Nephron progenitor cell (in vitro differentiated cells): ENCODE measurements at regions not wholly inside any gene's neighbourhood (a gene's known extent, or its start where the extent isn't known, plus 50 kb on each side); places are given as distances from the start of the nearest gene placed in this dataset.

Experiments
- DNase-seq: peaks from one replicate; pipeline ENCODE4 v3.0.0; 2021
- H3K27ac Mint-ChIP-seq: 2 replicates; pipeline ENCODE4 v1.8.0; 2021; ENCODE audit warnings: mild to moderate bottlenecking, moderate library complexity, mixed read lengths
- H3K27me3 Mint-ChIP-seq: 2 replicates; pipeline ENCODE4 v1.8.0; 2021; ENCODE audit warnings: mild to moderate bottlenecking, low read depth, mixed read lengths; ENCODE audit not compliant: poor library complexity
- H3K36me3 Mint-ChIP-seq: 2 replicates; pipeline ENCODE4 v1.8.0; 2021; ENCODE audit warnings: low read depth, mixed read lengths
- H3K4me1 Mint-ChIP-seq: 2 replicates; pipeline ENCODE4 v1.8.0; 2021; ENCODE audit warnings: mixed read lengths
- H3K4me3 Mint-ChIP-seq: 2 replicates; pipeline ENCODE4 v1.8.0; 2021; ENCODE audit warnings: mild to moderate bottlenecking, moderate library complexity, mixed read lengths
- H3K9me3 Mint-ChIP-seq: 2 replicates; pipeline ENCODE4 v1.8.0; 2021; ENCODE audit warnings: mild to moderate bottlenecking, moderate library complexity, mixed read lengths
- TF ChIP-seq, protein P1 (sequence below): fragments of 200-600 bp; sonication (generic); IDR thresholded peaks from 2 replicates; pipeline ENCODE4 v1.5.0; 2021; ENCODE audit warnings: antibody characterized with exemption

DNA sequence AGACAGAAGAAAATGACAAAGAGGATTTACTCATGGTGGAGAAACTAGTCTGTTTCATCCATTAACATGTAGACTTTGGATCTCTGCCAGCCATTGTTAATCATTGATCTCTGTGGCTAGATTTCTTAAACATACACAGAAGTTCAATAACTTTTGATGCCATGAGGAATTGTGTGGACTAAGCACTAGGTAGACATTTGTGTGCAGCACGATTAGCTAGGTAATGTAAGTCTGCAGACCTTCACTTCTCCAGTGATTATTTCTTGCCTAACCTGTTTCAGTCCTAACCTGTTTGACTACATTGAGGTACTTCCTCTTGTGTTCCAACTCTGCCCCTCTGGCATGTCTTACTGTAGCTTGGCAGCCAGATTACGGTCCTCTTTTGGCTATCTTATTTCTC lies 928.5 kb upstream of the ROBO1 start:
- no peaks in the 10 kb centered on the region for H3K9me3 Mint-ChIP-seq
- DNase-seq, result no peak
- H3K4me1 Mint-ChIP-seq, result no peaks in the 10 kb centered on the region
- H3K27me3 Mint-ChIP-seq, result no peaks in the 10 kb centered on the region
- H3K36me3 Mint-ChIP-seq, result no peaks in the 10 kb centered on the region
- TF ChIP-seq, protein P1, sequence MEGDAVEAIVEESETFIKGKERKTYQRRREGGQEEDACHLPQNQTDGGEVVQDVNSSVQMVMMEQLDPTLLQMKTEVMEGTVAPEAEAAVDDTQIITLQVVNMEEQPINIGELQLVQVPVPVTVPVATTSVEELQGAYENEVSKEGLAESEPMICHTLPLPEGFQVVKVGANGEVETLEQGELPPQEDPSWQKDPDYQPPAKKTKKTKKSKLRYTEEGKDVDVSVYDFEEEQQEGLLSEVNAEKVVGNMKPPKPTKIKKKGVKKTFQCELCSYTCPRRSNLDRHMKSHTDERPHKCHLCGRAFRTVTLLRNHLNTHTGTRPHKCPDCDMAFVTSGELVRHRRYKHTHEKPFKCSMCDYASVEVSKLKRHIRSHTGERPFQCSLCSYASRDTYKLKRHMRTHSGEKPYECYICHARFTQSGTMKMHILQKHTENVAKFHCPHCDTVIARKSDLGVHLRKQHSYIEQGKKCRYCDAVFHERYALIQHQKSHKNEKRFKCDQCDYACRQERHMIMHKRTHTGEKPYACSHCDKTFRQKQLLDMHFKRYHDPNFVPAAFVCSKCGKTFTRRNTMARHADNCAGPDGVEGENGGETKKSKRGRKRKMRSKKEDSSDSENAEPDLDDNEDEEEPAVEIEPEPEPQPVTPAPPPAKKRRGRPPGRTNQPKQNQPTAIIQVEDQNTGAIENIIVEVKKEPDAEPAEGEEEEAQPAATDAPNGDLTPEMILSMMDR, result no peak
- no peak overlapping the region for H3K4me3 Mint-ChIP-seq
- H3K27ac Mint-ChIP-seq, result no peak overlapping the region

DNA sequence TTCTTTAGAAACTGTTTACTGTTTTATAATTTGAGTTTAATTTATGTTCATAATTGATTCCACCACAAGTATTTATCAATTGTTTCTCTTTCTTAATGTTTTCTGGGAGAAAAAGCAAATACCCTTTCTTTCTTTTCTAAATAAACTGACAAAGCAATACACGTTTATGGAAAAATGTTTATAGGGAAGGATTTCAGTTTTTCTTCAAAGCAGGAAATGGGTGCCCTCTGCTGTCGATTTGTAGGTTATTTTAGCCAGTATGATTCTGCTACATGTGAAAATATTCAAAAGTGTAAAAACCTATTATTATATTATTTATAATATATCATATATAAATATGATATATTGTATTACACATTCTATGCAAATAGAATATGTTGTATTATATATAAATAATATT lies 921.0 kb upstream of the ROBO1 start:
- H3K9me3 Mint-ChIP-seq, result no peaks in the 10 kb centered on the region
- no peak overlapping the region for H3K4me3 Mint-ChIP-seq
- no peak overlapping the region for H3K27ac Mint-ChIP-seq
- TF ChIP-seq, protein P1, result peak; percentile 32
- DNase-seq, result no peak
- no peaks in the 10 kb centered on the region for H3K36me3 Mint-ChIP-seq
- no peaks in the 10 kb centered on the region for H3K4me1 Mint-ChIP-seq
- no peaks in the 10 kb centered on the region for H3K27me3 Mint-ChIP-seq

DNA sequence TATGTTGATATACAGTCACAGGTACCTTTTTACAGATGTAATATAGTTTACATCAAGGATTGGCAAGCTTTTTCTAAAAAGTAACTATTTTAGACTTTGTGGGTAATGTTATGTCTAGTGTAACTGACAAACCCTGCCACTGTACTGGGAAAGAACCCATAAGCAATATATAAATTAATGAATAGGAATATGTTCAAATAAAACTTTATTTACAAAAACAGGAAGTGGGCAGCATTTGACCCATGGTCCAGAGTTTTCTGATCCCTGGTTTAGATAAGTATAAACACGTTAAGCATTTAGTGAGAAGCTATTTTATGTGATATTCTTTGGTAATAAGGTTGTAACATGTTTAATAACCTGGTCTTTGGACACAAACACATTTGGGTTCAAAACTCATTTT lies 915.2 kb upstream of the ROBO1 start:
- H3K36me3 Mint-ChIP-seq, result no peaks in the 10 kb centered on the region
- no peaks in the 10 kb centered on the region for H3K9me3 Mint-ChIP-seq
- H3K4me3 Mint-ChIP-seq, result no peak overlapping the region
- H3K27me3 Mint-ChIP-seq, result no peaks in the 10 kb centered on the region
- DNase-seq, result no peak
- no peak overlapping the region for H3K27ac Mint-ChIP-seq
- TF ChIP-seq, protein P1, result no peak
- no peaks in the 10 kb centered on the region for H3K4me1 Mint-ChIP-seq

DNA sequence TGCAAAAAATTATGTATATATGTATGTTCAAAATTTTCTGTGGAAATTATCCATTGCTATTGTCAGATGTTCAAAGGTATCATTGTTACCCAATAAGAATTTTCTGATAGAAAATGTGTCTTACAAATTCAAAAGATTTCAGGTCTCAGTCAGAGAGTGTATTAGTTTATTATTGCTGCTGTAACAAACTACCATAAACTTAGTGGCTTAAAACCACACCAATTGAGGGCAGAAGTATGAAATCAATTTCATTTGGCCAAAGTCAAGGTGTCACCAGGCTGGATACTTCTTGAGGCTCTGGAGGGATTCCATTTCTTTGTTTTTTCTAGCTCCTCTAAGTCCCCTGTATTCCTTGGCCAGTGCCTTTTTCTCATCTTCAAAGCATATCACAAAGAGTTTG lies 914.4 kb upstream of the ROBO1 start:
- H3K36me3 Mint-ChIP-seq, result no peaks in the 10 kb centered on the region
- TF ChIP-seq, protein P1, result no peak
- H3K9me3 Mint-ChIP-seq, result no peaks in the 10 kb centered on the region
- no peak overlapping the region for H3K4me3 Mint-ChIP-seq
- no peak for DNase-seq
- H3K4me1 Mint-ChIP-seq, result no peaks in the 10 kb centered on the region
- H3K27ac Mint-ChIP-seq, result no peak overlapping the region
- no peaks in the 10 kb centered on the region for H3K27me3 Mint-ChIP-seq

DNA sequence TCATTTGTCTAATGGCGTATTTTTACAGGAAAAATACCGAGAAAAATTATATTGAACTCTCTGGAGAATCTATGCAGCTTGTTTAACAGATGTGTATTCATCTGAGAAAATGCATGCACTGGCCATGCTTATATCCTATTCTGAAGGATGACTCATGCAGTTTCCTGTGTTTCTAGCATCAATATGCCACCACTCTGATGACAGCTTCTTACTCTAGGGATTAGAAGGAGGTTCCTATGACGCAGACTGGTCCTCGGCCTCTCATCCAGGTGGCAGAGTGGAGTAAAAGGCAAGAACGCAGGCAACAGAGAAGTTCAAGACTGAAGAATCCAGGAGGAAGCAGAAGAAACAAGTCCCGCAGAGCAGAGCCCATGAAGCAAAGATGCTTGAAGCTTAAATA lies 910.0 kb upstream of the ROBO1 start:
- H3K4me1 Mint-ChIP-seq, result no peaks in the 10 kb centered on the region
- no peak overlapping the region for H3K4me3 Mint-ChIP-seq
- H3K9me3 Mint-ChIP-seq, result no peaks in the 10 kb centered on the region

DNA sequence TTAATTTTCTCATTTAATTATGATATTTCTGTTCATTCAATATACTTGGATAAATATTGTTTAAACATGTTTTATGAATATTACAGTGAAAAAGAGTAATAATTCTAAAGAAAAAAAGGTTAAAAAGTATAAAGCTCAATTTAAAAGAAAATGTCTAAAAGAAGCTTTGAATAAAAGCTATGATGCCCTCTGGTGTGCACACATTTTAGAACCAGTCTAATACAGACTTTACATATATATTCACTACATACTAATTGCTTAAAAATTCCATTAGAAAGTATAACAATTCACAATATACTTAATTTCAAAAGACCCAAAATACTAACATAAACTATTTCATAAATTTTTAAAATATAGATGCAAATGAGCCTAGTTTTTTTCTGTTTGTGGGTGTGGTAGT lies 909.1 kb upstream of the ROBO1 start:
- no peaks in the 10 kb centered on the region for H3K9me3 Mint-ChIP-seq
- no peak for DNase-seq
- H3K27ac Mint-ChIP-seq, result no peak overlapping the region
- H3K4me1 Mint-ChIP-seq, result no peaks in the 10 kb centered on the region
- H3K4me3 Mint-ChIP-seq, result no peak overlapping the region
- TF ChIP-seq, protein P1, result no peak
- no peaks in the 10 kb centered on the region for H3K36me3 Mint-ChIP-seq
- H3K27me3 Mint-ChIP-seq, result no peaks in the 10 kb centered on the region

More for the DNA sequence above, 910.0 kb upstream of the ROBO1 start:
- Mint-ChIP-seq H3K27me3 (no peaks in the 10 kb centered on the region), H3K27ac (no peak overlapping the region), H3K36me3 (no peaks in the 10 kb centered on the region)
- TF ChIP-seq, protein P1, result no peak
- DNase-seq, result no peak
